Upper lobe of left lung (tissue), 4 donors: ENCODE measurements at regions not wholly inside any gene's neighbourhood (a gene's known extent, or its start where the extent isn't known, plus 50 kb on each side); places are given as distances from the start of the nearest gene placed in this dataset.

Experiments used
- POLR2AphosphoS5 ChIP-seq, 2 donors: sonication (generic); formaldehyde crosslinking; IDR thresholded peaks; one replicate each; pipeline ENCODE4 v1.5.1; 2017; ENCODE audit warnings: antibody characterized with exemption in 2 of 2
- TF ChIP-seq, protein P1 (sequence below), 6 experiments: fragments of 450-650 bp in 4 of 6; fragments of 200-600 bp in 2 of 6; sonication (generic) in 2 of 6; IDR thresholded peaks; one replicate each; pipeline ENCODE4 v1.5.1; 2016 to 2019; ENCODE audit warnings: antibody characterized with exemption in 6 of 6

GRCh38 chr20:60576236-60576635 is 618.0 kb downstream of the CDH26 start:
- TF ChIP-seq, protein P1, sequence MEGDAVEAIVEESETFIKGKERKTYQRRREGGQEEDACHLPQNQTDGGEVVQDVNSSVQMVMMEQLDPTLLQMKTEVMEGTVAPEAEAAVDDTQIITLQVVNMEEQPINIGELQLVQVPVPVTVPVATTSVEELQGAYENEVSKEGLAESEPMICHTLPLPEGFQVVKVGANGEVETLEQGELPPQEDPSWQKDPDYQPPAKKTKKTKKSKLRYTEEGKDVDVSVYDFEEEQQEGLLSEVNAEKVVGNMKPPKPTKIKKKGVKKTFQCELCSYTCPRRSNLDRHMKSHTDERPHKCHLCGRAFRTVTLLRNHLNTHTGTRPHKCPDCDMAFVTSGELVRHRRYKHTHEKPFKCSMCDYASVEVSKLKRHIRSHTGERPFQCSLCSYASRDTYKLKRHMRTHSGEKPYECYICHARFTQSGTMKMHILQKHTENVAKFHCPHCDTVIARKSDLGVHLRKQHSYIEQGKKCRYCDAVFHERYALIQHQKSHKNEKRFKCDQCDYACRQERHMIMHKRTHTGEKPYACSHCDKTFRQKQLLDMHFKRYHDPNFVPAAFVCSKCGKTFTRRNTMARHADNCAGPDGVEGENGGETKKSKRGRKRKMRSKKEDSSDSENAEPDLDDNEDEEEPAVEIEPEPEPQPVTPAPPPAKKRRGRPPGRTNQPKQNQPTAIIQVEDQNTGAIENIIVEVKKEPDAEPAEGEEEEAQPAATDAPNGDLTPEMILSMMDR (IDR thresholded peaks at IDR 0.05), result no peak
- TF ChIP-seq POLR2AphosphoS5 (IDR thresholded peaks at IDR 0.05), result no peak
